ENCODE measurements at regions not wholly inside any gene's neighbourhood (a gene's known extent, or its start where the extent isn't known, plus 50 kb on each side); places are given as distances from the start of the nearest gene placed in this dataset.

DNA sequence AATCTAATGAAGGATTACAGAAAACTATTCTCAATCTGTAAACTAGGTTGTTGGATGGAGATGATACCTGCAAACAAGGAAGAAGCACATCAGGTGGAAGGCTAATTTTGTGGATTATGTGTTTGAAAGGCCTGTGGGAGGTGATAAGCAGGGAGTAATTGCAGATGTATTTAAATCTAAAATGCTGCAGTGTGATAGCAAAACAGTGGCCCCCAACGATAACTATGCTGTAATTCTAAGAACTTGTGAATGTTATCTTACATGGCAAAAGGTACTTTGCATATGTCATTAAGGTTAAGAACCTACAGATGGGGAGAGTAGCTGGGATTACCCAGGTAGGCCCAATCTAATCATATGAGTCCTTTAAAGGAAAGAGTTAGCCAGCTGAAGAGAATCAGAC, 164.5 kb upstream of the AHR start:
- TF ChIP-seq MZF1 (CRISPR knock-in tag; IDR thresholded peaks at IDR 0.05; ENCODE audit: borderline replicate concordance), result no peak
- no peak for TF ChIP-seq HNF4A (CRISPR knock-in tag; IDR thresholded peaks at IDR 0.05)
- TF ChIP-seq CHD2 (IDR thresholded peaks at IDR 0.05; ENCODE audit: low read depth, low read length), result no peak
- TF ChIP-seq RFX5 (IDR thresholded peaks at IDR 0.05; ENCODE audit: low read depth, low read length), result no peak
- TF ChIP-seq ZSCAN30 (CRISPR knock-in tag; IDR thresholded peaks at IDR 0.05), result no peak
- no peak for TF ChIP-seq SALL2 (CRISPR knock-in tag; IDR thresholded peaks at IDR 0.05)
- TF ChIP-seq ZNF777 (CRISPR knock-in tag; IDR thresholded peaks at IDR 0.05), result no peak
- Histone ChIP-seq H3K9ac (ENCODE audit: insufficient read depth, low read depth, low read length) (no peak overlapping the region), H3K79me2 (ENCODE audit: insufficient read depth, low read length) (peaks cover 19% of the 10 kb centered on the region), H3K4me3 (replicated peaks in 1 of 3; ENCODE audit: insufficient read depth in 1 of 3, low read depth in 2 of 3, low read length in 3 of 3) (no peak overlapping the region), H3K4me2 (ENCODE audit: low read depth, low read length) (peak overlapping the region; percentile 31; the same call in 1 of the 2 replicates), H3K27ac (ENCODE audit: extremely low read length, insufficient read depth, low read length) (no peak overlapping the region), H2AFZ (ENCODE audit: low read length) (no peak overlapping the region), H3K4me1 (ENCODE audit: insufficient read depth, low read length) (peaks cover 74% of the 10 kb centered on the region), H3K9me3 (ENCODE audit: low read length) (no peaks in the 10 kb centered on the region), H3K36me3 (replicated peaks in 1 of 2; ENCODE audit: control insufficient read depth in 1 of 2, insufficient read depth in 2 of 2, low read length in 2 of 2) (no peaks in the 10 kb centered on the region), H4K20me1 (ENCODE audit: insufficient read depth, low read length) (no peaks in the 10 kb centered on the region), H3K27me3 (ENCODE audit: control insufficient read depth in 1 of 2, insufficient read depth in 2 of 2, low read length in 2 of 2) (no peaks in the 10 kb centered on the region)
- CTCF ChIA-PET (ENCODE audit: low intra/inter-chr PET ratio, low total read pairs), result no interaction called here
- 94% methylated on average over 1 of the region's 1 CpG for WGBS (ENCODE audit: low lambda C conversion rate)
- intact Hi-C loops (cut with micrococcal nuclease; ENCODE audit: unreplicated experiment) (loop anchor here (5.0 kb wide), 1 partner anchor 37 kb away; no protein-coding TSS in a partner anchor), in situ Hi-C loops (cut with HindIII; ENCODE audit: extremely low pct_ligation_motif_present, low pct_unique_long_range_greater_than_20kb) (no loop called here)
- BruUV-seq (replicated peaks), result no TSS peak
- no peak for FAIRE-seq
- POLR2A ChIA-PET, result no interaction called here
- no peak for ATAC-seq
- no peak for DNase-seq (ENCODE audit: low spot score)

DNA sequence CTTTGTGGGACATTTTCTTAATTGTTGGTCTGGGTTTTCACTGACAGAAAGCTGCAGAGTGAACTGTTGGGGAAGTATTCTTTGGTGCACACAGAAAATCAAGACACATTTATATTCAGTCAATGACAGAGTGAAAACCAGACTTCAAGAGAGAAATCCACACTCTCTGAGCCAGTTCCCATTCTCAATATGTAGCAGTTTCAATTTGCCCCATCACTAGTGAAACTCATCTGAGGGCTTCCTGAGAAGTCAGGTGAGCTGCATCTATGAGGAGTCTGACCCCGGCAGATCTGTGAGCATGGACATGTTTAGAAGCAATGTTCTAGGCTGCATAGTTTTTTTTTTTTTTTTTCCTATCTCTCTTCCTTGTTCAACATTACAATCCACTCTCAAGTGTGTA, 163.7 kb upstream of the AHR start:
- no peak for DNase-seq (ENCODE audit: low spot score)
- FAIRE-seq, result no peak
- intact Hi-C loops (cut with micrococcal nuclease; ENCODE audit: unreplicated experiment), result loop anchor here (5.0 kb wide), 1 partner anchor 37 kb away; no protein-coding TSS in a partner anchor
- TF ChIP-seq ZNF446 (CRISPR knock-in tag; IDR thresholded peaks at IDR 0.05) (no peak), CEBPG (CRISPR knock-in tag; IDR thresholded peaks at IDR 0.05) (no peak), ZNF713 (CRISPR knock-in tag; IDR thresholded peaks at IDR 0.05) (no peak), ZSCAN31 (CRISPR knock-in tag; IDR thresholded peaks at IDR 0.05; ENCODE audit: low read depth) (no peak), ZC3H4 (CRISPR knock-in tag; IDR thresholded peaks at IDR 0.05; ENCODE audit: borderline replicate concordance) (no peak), RFX1 (IDR thresholded peaks at IDR 0.05) (no peak), ZNF766 (CRISPR knock-in tag; IDR thresholded peaks at IDR 0.05; ENCODE audit: borderline replicate concordance) (no peak), ZNF879 (CRISPR knock-in tag; IDR thresholded peaks at IDR 0.05) (no peak), NCOA2 (CRISPR knock-in tag; IDR thresholded peaks at IDR 0.05) (no peak), NCOA5 (CRISPR knock-in tag; IDR thresholded peaks at IDR 0.05) (no peak), ZNF644 (CRISPR knock-in tag; IDR thresholded peaks at IDR 0.05; ENCODE audit: low read depth) (no peak), MTA1 (CRISPR knock-in tag; IDR thresholded peaks at IDR 0.05; ENCODE audit: borderline replicate concordance) (no peak)
- TF ChIP-seq, protein P1, sequence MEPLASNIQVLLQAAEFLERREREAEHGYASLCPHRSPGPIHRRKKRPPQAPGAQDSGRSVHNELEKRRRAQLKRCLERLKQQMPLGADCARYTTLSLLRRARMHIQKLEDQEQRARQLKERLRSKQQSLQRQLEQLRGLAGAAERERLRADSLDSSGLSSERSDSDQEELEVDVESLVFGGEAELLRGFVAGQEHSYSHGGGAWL (CRISPR knock-in tag; IDR thresholded peaks at IDR 0.05), result no peak
- TF ChIP-seq, protein P2, sequence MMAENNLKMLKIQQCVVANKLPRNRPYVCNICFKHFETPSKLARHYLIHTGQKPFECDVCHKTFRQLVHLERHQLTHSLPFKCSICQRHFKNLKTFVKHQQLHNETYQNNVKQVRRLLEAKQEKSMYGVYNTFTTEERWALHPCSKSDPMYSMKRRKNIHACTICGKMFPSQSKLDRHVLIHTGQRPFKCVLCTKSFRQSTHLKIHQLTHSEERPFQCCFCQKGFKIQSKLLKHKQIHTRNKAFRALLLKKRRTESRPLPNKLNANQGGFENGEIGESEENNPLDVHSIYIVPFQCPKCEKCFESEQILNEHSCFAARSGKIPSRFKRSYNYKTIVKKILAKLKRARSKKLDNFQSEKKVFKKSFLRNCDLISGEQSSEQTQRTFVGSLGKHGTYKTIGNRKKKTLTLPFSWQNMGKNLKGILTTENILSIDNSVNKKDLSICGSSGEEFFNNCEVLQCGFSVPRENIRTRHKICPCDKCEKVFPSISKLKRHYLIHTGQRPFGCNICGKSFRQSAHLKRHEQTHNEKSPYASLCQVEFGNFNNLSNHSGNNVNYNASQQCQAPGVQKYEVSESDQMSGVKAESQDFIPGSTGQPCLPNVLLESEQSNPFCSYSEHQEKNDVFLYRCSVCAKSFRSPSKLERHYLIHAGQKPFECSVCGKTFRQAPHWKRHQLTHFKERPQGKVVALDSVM (CRISPR knock-in tag; IDR thresholded peaks at IDR 0.05), result no peak

More for the DNA sequence above, 163.7 kb upstream of the AHR start:
- H3K27ac ChIP-seq (ENCODE audit: extremely low read length, insufficient read depth, low read length), result no peak overlapping the region
- no peaks in the 10 kb centered on the region for H4K20me1 ChIP-seq (ENCODE audit: insufficient read depth, low read length)
- WGBS (ENCODE audit: low lambda C conversion rate), result 100% methylated on average over 1 of the region's 1 CpG
- H3K4me1 ChIP-seq (ENCODE audit: insufficient read depth, low read length), result peaks cover 74% of the 10 kb centered on the region
- no peak overlapping the region for H2AFZ ChIP-seq (ENCODE audit: low read length)
- peak overlapping the region; percentile 21 for H3K4me2 ChIP-seq (ENCODE audit: low read depth, low read length)
- no peak overlapping the region for H3K9ac ChIP-seq (ENCODE audit: insufficient read depth, low read depth, low read length)
- POLR2A ChIA-PET, result no interaction called here
- no peak overlapping the region for H3K4me3 ChIP-seq (replicated peaks in 1 of 3; ENCODE audit: insufficient read depth in 1 of 3, low read depth in 2 of 3, low read length in 3 of 3)
- in situ Hi-C loops (cut with HindIII; ENCODE audit: extremely low pct_ligation_motif_present, low pct_unique_long_range_greater_than_20kb), result no loop called here
- peaks cover 19% of the 10 kb centered on the region for H3K79me2 ChIP-seq (ENCODE audit: insufficient read depth, low read length)
- H3K9me3 ChIP-seq (ENCODE audit: low read length), result no peaks in the 10 kb centered on the region
- no TSS peak for BruUV-seq (replicated peaks)
- CTCF ChIA-PET (ENCODE audit: low intra/inter-chr PET ratio, low total read pairs), result no interaction called here
- no peaks in the 10 kb centered on the region for H3K36me3 ChIP-seq (replicated peaks in 1 of 2; ENCODE audit: control insufficient read depth in 1 of 2, insufficient read depth in 2 of 2, low read length in 2 of 2)
- H3K27me3 ChIP-seq (ENCODE audit: control insufficient read depth in 1 of 2, insufficient read depth in 2 of 2, low read length in 2 of 2), result no peaks in the 10 kb centered on the region
- no peak for ATAC-seq

Data from HepG2 (cell line).